Skeletal muscle tissue (tissue), 3 donors: ENCODE measurements at regions not wholly inside any gene's neighbourhood (a gene's known extent, or its start where the extent isn't known, plus 50 kb on each side); places are given as distances from the start of the nearest gene placed in this dataset.
"Not testable (repeated sequence)": the region's sequence is repeated elsewhere in the genome, so short reads cannot be mapped to it uniquely, and the experiment has no call there.

ENCODE experiments used
- H3K27ac ChIP-seq: one replicate; pipeline ENCODE4 v1.7.0; 2013; ENCODE audit warnings: mild to moderate bottlenecking, low read depth, low read length, inconsistent platforms
- H3K27me3 ChIP-seq, 3 donors: one replicate each; pipeline ENCODE4 v1.7.0; 2013; ENCODE audit warnings: low read length in 3 of 3; ENCODE audit not compliant: control insufficient read depth in 3 of 3, insufficient read depth in 3 of 3
- H3K36me3 ChIP-seq, 3 donors: one replicate each; pipeline ENCODE4 v1.7.0; 2013; ENCODE audit warnings: low read length in 3 of 3; ENCODE audit not compliant: control insufficient read depth in 3 of 3, insufficient read depth in 3 of 3
- H3K4me1 ChIP-seq, 3 donors: one replicate each; pipeline ENCODE4 v1.7.0; 2013; ENCODE audit warnings: low read length in 3 of 3, mild to moderate bottlenecking in 3 of 3; ENCODE audit not compliant: control insufficient read depth in 3 of 3, insufficient read depth in 3 of 3
- H3K4me3 ChIP-seq, 3 donors: one replicate each; pipeline ENCODE4 v1.7.0; 2013; ENCODE audit warnings: low read length in 3 of 3
- H3K9ac ChIP-seq, 3 donors: one replicate each; pipeline ENCODE4 v1.7.0; 2013; ENCODE audit warnings: low read length in 3 of 3, mild to moderate bottlenecking in 3 of 3, moderate library complexity in 2 of 3, low read depth in 1 of 3
- H3K9me3 ChIP-seq, 3 donors: one replicate each; pipeline ENCODE4 v1.7.0; 2013; ENCODE audit warnings: low read length in 3 of 3; ENCODE audit not compliant: control insufficient read depth in 3 of 3
- donor health status: Osteomylitis.

GRCh38 chr3:106345353-106346027 is 476.7 kb upstream of the CBLB start:
- Histone ChIP-seq H3K36me3 (no peaks in the 10 kb centered on the region), H3K4me1 (peaks cover 11 to 25% (median 21%) of the 10 kb centered on the region in 3 donors), H3K9ac (peak overlapping the region in 2 of 3 donors; percentile 7 to 19), H3K4me3 (no peak overlapping the region), H3K27me3 (no peaks in the 10 kb centered on the region), H3K9me3 (no peaks in the 10 kb centered on the region), H3K27ac (peak overlapping the region; percentile 85)

- no peaks in the 10 kb centered on the region for H3K9me3 ChIP-seq
- H3K4me1 ChIP-seq: peaks cover 8 to 17% (median 16%) of the 10 kb centered on the region in 3 donors
- H3K9ac ChIP-seq: peak overlapping the region; percentile 34 to 61 (median 45)
- no peaks in the 10 kb centered on the region for H3K27me3 ChIP-seq
- no peaks in the 10 kb centered on the region for H3K36me3 ChIP-seq
- peak overlapping the region in 2 of 3 donors; percentile 7 to 25 for H3K4me3 ChIP-seq
- H3K27ac ChIP-seq: peak overlapping the region; percentile 85
Observed at GRCh38 chr3:106347350-106347749, 478.5 kb upstream of the CBLB start.

- no peaks in the 10 kb centered on the region for H3K9me3 ChIP-seq
- peak overlapping the region; percentile 85 for H3K27ac ChIP-seq
- H3K9ac ChIP-seq: peak overlapping the region; percentile 34 to 61 (median 57)
- no peaks in the 10 kb centered on the region for H3K36me3 ChIP-seq
- H3K27me3 ChIP-seq: no peaks in the 10 kb centered on the region
- peak overlapping the region; percentile 7 to 57 (median 37) for H3K4me3 ChIP-seq
- H3K4me1 ChIP-seq: peaks cover 8 to 16% (median 11%) of the 10 kb centered on the region in 3 donors
Observed at GRCh38 chr3:106348139-106348690, 479.4 kb upstream of the CBLB start.

- Histone ChIP-seq H3K27me3 (no peaks in the 10 kb centered on the region), H3K4me3 (no peak overlapping the region), H3K9me3 (no peaks in the 10 kb centered on the region), H3K27ac (peak overlapping the region; percentile 85), H3K36me3 (no peaks in the 10 kb centered on the region), H3K4me1 (peaks cover 6 to 16% (median 11%) of the 10 kb centered on the region in 3 donors), H3K9ac (no peak overlapping the region)
Observed at GRCh38 chr3:106349191-106349881, 480.5 kb upstream of the CBLB start.

GRCh38 chr3:106355873-106356272 is 487.1 kb upstream of the CBLB start:
- H3K9ac ChIP-seq: no peak overlapping the region
- no peak overlapping the region for H3K4me3 ChIP-seq
- H3K27me3 ChIP-seq: no peaks in the 10 kb centered on the region
- H3K27ac ChIP-seq: no peak overlapping the region
- no peaks in the 10 kb centered on the region for H3K9me3 ChIP-seq
- H3K4me1 ChIP-seq: no peaks in the 10 kb centered on the region
- no peaks in the 10 kb centered on the region for H3K36me3 ChIP-seq

- no peak overlapping the region for H3K27ac ChIP-seq
- no peaks in the 10 kb centered on the region for H3K36me3 ChIP-seq
- H3K9me3 ChIP-seq: no peaks in the 10 kb centered on the region
- no peaks in the 10 kb centered on the region for H3K4me1 ChIP-seq
- H3K4me3 ChIP-seq: no peak overlapping the region
- H3K9ac ChIP-seq: no peak overlapping the region
- no peaks in the 10 kb centered on the region for H3K27me3 ChIP-seq
Observed at GRCh38 chr3:106359692-106360091, 490.9 kb upstream of the CBLB start.

GRCh38 chr3:106360901-106361300 is 492.1 kb upstream of the CBLB start:
- not testable (repeated sequence) for H3K9me3 ChIP-seq, H3K36me3 ChIP-seq, H3K27me3 ChIP-seq, H3K4me3 ChIP-seq, H3K27ac ChIP-seq, H3K9ac ChIP-seq, H3K4me1 ChIP-seq

GRCh38 chr3:106364477-106364876 is 495.7 kb upstream of the CBLB start:
- Histone ChIP-seq H3K9ac (no peak overlapping the region), H3K9me3 (no peaks in the 10 kb centered on the region), H3K27ac (no peak overlapping the region), H3K36me3 (no peaks in the 10 kb centered on the region), H3K27me3 (no peaks in the 10 kb centered on the region), H3K4me1 (no peaks in the 10 kb centered on the region), H3K4me3 (no peak overlapping the region)

GRCh38 chr3:106365061-106365691 is 496.4 kb upstream of the CBLB start:
- no peaks in the 10 kb centered on the region for H3K27me3 ChIP-seq
- no peaks in the 10 kb centered on the region for H3K36me3 ChIP-seq
- no peaks in the 10 kb centered on the region for H3K4me1 ChIP-seq
- no peak overlapping the region for H3K9ac ChIP-seq
- no peaks in the 10 kb centered on the region for H3K9me3 ChIP-seq
- H3K27ac ChIP-seq: no peak overlapping the region
- no peak overlapping the region for H3K4me3 ChIP-seq

GRCh38 chr3:106366352-106366751 is 497.5 kb upstream of the CBLB start:
- Histone ChIP-seq H3K36me3 (no peaks in the 10 kb centered on the region), H3K4me3 (no peak overlapping the region), H3K9me3 (no peaks in the 10 kb centered on the region), H3K4me1 (no peaks in the 10 kb centered on the region), H3K27me3 (no peaks in the 10 kb centered on the region), H3K27ac (no peak overlapping the region), H3K9ac (no peak overlapping the region)
